ENCODE measurements at regions not wholly inside any gene's neighbourhood (a gene's known extent, or its start where the extent isn't known, plus 50 kb on each side); places are given as distances from the start of the nearest gene placed in this dataset.

- no peak overlapping the region for H3K4ac ChIP-seq (replicated peaks; ENCODE audit: insufficient read length, low read depth, low read length)
- no peak overlapping the region for H3K18ac ChIP-seq (ENCODE audit: extremely low read depth, low read length)
- CTCF ChIA-PET (ENCODE audit: partially characterized antibody): interaction anchor here (1.8 kb wide), 1 partner anchor 13 kb away, joined by 6 read pairs; no protein-coding TSS in a partner anchor
- no peak overlapping the region for H3K9ac ChIP-seq (replicated peaks in 1 of 4; ENCODE audit: extremely low read depth in 1 of 4, low read depth in 3 of 4, low read length in 3 of 4)
- no peak overlapping the region for H4K91ac ChIP-seq (replicated peaks; ENCODE audit: insufficient read length, low read length)
- H2BK15ac ChIP-seq (ENCODE audit: low read length): no peak overlapping the region
- H3K9me3 ChIP-seq (ENCODE audit: insufficient read depth in 2 of 2, low read depth in 1 of 2, low read length in 1 of 2): peaks cover 0 to 2% of the 10 kb centered on the region in 2 experiments; a peak in 1 of 4 replicates
- no peak overlapping the region for H4K5ac ChIP-seq (ENCODE audit: insufficient read length, low read depth, low read length)
- no peaks in the 10 kb centered on the region for H3K36me3 ChIP-seq (ENCODE audit: control insufficient read depth in 2 of 4, insufficient read depth in 4 of 4, low read length in 3 of 4)
- H3K27me3 ChIP-seq (replicated peaks in 1 of 4; ENCODE audit: control insufficient read depth in 3 of 4, extremely low read depth in 1 of 4, insufficient read depth in 3 of 4, low read length in 3 of 4): no peaks in the 10 kb centered on the region
- DNase-seq (ENCODE audit: low read depth in 1 of 2, low spot score in 2 of 2): no peak
- POLR2A ChIA-PET (ENCODE audit: partially characterized antibody): no interaction called here
- FAIRE-seq: no peak
- WGBS, 2 experiments (ENCODE audit: extremely low coverage in 1 of 2, insufficient coverage in 1 of 2, insufficient read length in 1 of 2, insufficient replicate concordance in 2 of 2, low coverage in 1 of 2, low lambda C conversion rate in 2 of 2, missing lambda C conversion rate in 1 of 2): 98% methylated on average over 3 of the region's 3 CpGs; no CpG with 5 or more reads in 1 of the 2 experiments
- H3K79me1 ChIP-seq (ENCODE audit: low read depth, low read length): no peaks in the 10 kb centered on the region
- H2AK5ac ChIP-seq (ENCODE audit: low read depth, low read length): no peak overlapping the region
- H3K27ac ChIP-seq (ENCODE audit: low read depth, low read length): no peak overlapping the region
- no peak overlapping the region for H4K8ac ChIP-seq (ENCODE audit: extremely low read depth, insufficient read depth, low read length)
- H3K4me3 ChIP-seq (ENCODE audit: extremely low read depth in 1 of 4, insufficient read depth in 2 of 4, low read depth in 3 of 4, low read length in 4 of 4): no peak overlapping the region
- no peak overlapping the region for H3K23ac ChIP-seq (ENCODE audit: insufficient read length)
- no peak overlapping the region for H2BK20ac ChIP-seq (ENCODE audit: low read length)
- H3K4me2 ChIP-seq (ENCODE audit: insufficient read depth in 1 of 2, low read depth in 2 of 2, low read length in 2 of 2): no peak overlapping the region
- H3K23me2 ChIP-seq (ENCODE audit: low read depth, low read length): no peaks in the 10 kb centered on the region
- no peak overlapping the region for H3K56ac ChIP-seq (replicated peaks; ENCODE audit: insufficient read length, low read depth, low read length)
- TF ChIP-seq CEBPB (IDR thresholded peaks at IDR 0.05; ENCODE audit: low read depth, low read length): peak; percentile 56; the same call in 1 of the 2 replicates
- TF ChIP-seq SIRT6 (IDR thresholded peaks at IDR 0.05; ENCODE audit: low read length): no peak
- no peak overlapping the region for H2BK12ac ChIP-seq (ENCODE audit: low read depth, low read length)
- H3K4me1 ChIP-seq (replicated peaks in 1 of 4; ENCODE audit: control insufficient read depth in 3 of 4, insufficient read depth in 4 of 4, low read length in 3 of 4): no peaks in the 10 kb centered on the region
- H4K20me1 ChIP-seq (replicated peaks in 1 of 2; ENCODE audit: control insufficient read depth in 1 of 2, insufficient read depth in 2 of 2, low read length in 2 of 2): no peaks in the 10 kb centered on the region
- H3K14ac ChIP-seq (ENCODE audit: insufficient read length): no peak overlapping the region
- H3K79me2 ChIP-seq (ENCODE audit: control insufficient read depth in 1 of 2, insufficient read depth in 2 of 2, low read length in 2 of 2): no peaks in the 10 kb centered on the region
- no peak overlapping the region for H2BK5ac ChIP-seq (ENCODE audit: low read depth, low read length)
- H2AFZ ChIP-seq (ENCODE audit: low read length): no peak overlapping the region
- no peak overlapping the region for H2BK120ac ChIP-seq (replicated peaks; ENCODE audit: low read depth, low read length)
Measured at GRCh38 chr4:14241574-14241973, 614.0 kb upstream of the BOD1L1 start.

Data from H1 (cell line).